ENCODE measurements at regions not wholly inside any gene's neighbourhood (a gene's known extent, or its start where the extent isn't known, plus 50 kb on each side); places are given as distances from the start of the nearest gene placed in this dataset.

DNA sequence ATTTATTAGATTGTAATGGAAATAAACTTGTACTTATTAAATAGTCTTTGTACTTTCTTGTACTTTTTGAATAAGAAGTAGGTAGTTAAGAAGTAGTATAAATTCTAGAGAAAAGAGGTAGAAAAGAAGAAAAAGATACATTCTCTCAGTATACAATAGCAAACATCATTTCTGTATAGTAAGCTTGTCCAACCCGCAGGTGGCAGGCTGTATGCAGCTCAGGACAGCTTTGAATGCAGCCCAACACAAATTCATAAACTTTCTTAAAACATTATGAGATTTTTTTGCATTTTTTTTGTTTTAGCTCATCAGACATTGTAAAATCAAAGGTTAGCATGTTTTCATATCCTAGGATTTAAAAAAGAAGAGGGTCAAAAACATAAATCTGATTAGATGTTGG, 441.6 kb downstream of the DTHD1 start:
- no peak for DNase-seq (ENCODE audit: low spot score)
- in situ Hi-C loops (cut with MboI; ENCODE audit: low pct_unique_long_range_greater_than_20kb, low sequenced_read_pairs, unreplicated experiment), result no loop called here
- peak; percentile 26 for TF ChIP-seq CTCF (IDR thresholded peaks at IDR 0.05; ENCODE audit: extremely low read depth, insufficient read depth, missing control alignments)

DNA sequence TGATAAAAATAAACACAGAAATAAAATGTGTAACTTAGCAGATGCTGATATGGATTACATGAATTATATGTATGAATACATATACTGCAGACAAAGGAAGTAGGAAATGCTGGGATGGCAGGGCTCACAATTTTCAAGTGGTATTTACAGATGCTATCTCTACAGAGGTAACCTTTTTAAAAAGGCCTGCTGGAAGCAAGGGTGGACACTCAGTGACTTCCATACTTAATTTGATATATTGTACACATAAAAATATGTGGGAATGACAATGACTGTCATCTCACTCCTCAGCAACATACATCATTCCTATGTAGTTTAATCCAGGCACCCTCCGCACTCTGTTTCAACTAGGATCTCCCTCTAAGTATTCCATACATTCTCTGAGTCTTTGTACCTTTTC, 452.9 kb downstream of the DTHD1 start:
- TF ChIP-seq CTCF (IDR thresholded peaks at IDR 0.05; ENCODE audit: extremely low read depth, insufficient read depth, missing control alignments), result no peak
- no peak for DNase-seq (ENCODE audit: low spot score)
- in situ Hi-C loops (cut with MboI; ENCODE audit: low pct_unique_long_range_greater_than_20kb, low sequenced_read_pairs, unreplicated experiment), result no loop called here

DNA sequence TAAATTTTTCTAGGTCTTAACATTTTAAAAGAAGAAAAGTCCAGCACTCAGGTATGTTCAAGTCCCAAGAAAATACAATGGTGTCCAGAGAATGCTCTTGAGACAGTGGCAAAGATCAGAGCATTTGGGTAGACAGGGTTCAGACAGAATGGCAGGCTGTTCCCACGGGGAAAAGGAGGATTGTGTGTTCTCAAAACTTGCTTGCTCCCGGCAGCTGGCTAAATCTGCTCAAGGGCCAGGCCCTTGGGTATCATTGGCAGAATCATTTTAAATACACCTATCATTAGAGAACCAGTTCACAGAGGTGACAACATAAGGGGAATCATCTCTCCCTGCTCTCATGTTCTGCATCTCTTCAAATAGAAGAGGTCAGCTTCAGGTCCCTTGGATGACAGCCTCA, 456.3 kb downstream of the DTHD1 start:
- DNase-seq (ENCODE audit: low spot score), result no peak
- in situ Hi-C loops (cut with MboI; ENCODE audit: low pct_unique_long_range_greater_than_20kb, low sequenced_read_pairs, unreplicated experiment), result no loop called here
- no peak for TF ChIP-seq CTCF (IDR thresholded peaks at IDR 0.05; ENCODE audit: extremely low read depth, insufficient read depth, missing control alignments)

DNA sequence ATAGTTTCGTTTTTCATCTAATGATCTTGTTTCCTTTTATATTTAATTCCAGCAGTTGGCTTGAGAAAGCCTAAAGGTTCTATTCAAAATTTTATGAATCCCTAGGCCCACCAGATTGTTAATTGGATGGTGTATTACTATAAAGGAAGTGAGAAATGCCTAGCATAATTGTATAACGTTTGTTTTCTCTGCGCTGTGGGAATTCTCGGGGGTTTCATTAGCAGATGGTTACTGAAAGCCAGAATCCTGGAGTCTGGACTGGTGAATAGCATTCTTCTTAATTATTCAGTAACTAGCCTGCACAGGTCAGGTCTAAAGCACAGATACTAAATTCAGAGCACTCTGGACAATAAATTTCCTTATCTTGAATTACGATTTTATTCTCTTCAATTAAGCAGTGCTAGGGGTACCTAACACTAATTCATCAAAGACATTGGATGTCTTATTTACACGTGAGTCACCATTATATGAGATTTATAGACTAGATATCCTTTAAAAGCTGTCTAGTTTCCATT, 459.4 kb downstream of the DTHD1 start:
- DNase-seq (ENCODE audit: low spot score), result no peak
- in situ Hi-C loops (cut with MboI; ENCODE audit: low pct_unique_long_range_greater_than_20kb, low sequenced_read_pairs, unreplicated experiment), result no loop called here
- no peak for TF ChIP-seq CTCF (IDR thresholded peaks at IDR 0.05; ENCODE audit: extremely low read depth, insufficient read depth, missing control alignments)

- DNase-seq (ENCODE audit: low spot score), result no peak
- in situ Hi-C loops (cut with MboI; ENCODE audit: low pct_unique_long_range_greater_than_20kb, low sequenced_read_pairs, unreplicated experiment), result no loop called here
- no peak for TF ChIP-seq CTCF (IDR thresholded peaks at IDR 0.05; ENCODE audit: extremely low read depth, insufficient read depth, missing control alignments)
Observed at GRCh38 chr4:36747277-36748129, 466.1 kb downstream of the DTHD1 start.

GRCh38 chr4:36753048-36753447, 471.6 kb downstream of the DTHD1 start:
- DNase-seq (ENCODE audit: low spot score), result no peak
- no peak for TF ChIP-seq CTCF (IDR thresholded peaks at IDR 0.05; ENCODE audit: extremely low read depth, insufficient read depth, missing control alignments)
- in situ Hi-C loops (cut with MboI; ENCODE audit: low pct_unique_long_range_greater_than_20kb, low sequenced_read_pairs, unreplicated experiment), result no loop called here
